Islet precursor cell (in vitro differentiated cells): ENCODE measurements at regions not wholly inside any gene's neighbourhood (a gene's known extent, or its start where the extent isn't known, plus 50 kb on each side); places are given as distances from the start of the nearest gene placed in this dataset.

Experiments
- DNase-seq: peaks from one replicate; pipeline ENCODE4 v3.0.0-alpha.2; 2018

DNA sequence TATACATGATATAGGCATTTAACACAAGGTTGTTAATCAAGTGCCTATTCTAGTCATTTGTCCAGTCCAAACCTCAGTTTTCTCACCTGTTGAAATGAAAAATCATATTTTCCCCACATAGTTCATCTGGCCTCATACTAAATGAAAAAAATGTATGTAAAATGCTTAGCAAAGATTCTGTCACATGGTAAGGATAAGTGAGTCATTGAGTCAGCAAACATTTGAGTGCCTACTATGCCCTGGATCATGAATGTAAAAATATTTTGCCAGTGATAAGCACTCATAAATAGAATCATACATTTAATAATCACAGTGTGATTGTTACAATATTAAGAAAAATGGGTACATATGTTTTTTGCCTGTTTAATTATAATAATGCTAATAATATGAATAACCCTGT lies 181.2 kb upstream of the PAPPA start:
- DNase-seq: no peak

DNA sequence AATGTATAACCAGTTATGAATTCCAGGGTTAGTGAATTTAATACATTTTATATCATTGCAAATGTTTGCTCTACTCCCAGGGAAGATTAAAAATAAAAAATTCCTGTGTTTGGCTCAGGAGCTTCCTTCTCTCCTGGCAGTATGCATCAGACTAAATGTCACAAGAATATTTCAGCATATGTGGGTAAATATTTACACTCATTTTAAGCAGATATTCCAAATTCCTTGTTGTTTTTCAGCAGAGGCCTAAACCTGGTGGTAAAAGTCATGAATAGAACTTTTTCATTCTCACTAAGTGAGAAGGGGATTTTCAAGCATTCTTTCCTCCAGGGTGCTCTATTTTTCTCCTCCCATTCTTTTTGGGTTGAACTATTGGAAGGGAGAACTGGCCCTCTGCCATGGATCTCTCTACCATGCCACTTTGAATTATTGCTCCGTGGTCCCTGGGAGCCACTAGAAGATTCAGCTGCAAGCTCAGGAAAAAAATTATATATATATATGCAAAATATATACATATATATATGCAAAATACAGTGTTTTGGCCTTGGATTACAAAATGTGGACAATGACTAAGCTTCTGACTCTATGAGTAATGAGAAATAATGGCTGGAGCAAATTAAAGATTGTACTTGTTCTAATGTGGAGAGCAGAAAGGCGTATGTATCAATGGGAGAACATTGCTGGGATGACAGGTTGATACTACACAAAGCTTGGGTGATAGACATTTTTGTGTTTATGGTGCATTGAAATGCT lies 180.6 kb upstream of the PAPPA start:
- DNase-seq: no peak

DNA sequence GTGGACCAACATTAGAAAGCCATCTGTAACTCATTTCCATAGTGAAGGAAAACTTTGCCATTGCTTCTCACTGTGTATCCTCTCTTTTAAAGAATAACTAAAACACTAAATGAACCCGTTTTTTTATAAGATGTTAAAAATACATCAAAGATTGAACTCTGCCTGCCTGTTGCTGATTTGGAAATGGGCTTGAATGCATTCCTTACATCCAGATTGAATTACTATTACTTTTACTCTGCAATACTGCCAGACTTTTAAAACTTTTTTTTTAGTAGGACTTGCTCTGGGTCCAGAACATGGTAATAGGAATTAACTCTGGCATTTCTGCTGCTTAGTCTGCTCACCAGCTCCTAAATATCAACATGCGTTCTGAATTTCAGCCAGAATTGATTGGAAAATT lies 176.8 kb upstream of the PAPPA start:
- no peak for DNase-seq

DNA sequence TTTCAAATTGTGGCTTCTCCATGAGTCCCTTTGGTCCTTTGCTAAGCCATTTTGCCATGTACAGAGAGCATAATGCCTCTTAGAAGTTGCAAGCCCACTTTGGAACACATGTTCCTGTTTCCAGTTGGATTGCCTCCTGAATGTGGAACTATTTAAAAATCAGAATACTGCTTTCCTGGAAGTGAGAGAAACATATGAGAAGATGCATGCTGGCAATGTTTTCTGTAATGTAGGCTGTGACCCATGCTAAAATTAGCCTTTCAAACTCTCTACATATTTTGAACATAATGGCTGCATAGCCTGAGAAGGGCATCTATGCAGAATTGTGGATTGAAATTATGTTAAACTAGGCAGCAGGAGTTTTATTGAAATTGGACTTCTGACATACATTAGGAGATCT lies 175.5 kb upstream of the PAPPA start:
- DNase-seq: no peak

DNA sequence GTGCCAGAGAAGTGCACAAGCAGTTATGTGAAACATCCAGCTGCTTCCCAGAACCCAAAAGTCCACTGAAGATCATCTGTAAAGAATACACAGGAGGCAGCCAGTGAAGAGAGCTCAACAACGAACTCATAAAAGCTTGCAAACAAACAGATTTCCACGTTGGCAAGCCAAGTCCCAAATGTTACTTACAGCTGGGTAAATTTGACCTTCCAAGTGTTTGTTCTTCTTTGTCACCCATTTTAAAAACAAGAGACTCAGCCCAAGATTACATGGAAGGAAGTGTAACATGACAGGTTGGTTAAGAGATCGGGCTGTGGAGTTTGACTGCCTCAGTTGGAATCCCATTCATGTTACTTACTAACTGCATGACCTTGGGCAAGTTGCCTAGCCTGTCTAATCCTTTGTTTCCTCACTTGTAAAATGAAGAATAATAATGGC lies 174.9 kb upstream of the PAPPA start:
- DNase-seq: no peak

DNA sequence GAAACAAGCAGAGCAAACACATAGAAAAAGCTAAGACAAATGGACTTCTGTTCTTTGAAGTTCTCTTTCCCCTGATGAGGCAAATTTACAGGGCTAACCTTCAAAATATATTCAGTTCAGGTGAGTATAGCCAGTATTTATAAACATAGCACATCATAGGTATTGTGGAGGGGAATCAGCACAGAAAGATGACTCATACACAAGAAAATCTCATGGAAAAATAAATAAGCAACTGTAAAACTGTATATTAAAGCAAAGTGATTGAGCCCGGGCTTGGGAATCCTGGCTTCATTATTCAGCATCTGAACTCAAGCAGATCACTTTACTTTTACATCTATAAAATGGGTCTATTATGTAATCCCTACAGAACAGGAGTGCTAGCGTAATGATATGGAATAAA lies 173.5 kb upstream of the PAPPA start:
- DNase-seq: no peak

DNA sequence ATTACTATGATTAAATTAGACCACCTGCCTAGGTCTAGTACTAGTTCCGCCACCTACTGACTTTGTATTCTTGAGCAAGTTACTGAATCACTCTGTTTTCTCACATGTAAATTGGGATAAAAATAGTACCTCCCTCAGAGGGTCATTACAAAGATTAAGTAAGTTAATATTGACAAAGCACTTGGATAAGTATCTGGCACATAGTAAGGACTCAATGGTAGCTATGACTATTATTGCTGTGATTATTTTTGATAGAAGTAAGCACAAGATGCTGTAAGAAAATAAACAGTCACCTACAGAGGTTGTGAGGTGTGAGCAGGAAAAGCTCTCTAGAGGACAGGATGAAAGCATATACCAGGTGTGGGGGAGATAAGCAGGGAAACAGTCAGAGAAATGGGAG lies 173.1 kb upstream of the PAPPA start:
- no peak for DNase-seq

DNA sequence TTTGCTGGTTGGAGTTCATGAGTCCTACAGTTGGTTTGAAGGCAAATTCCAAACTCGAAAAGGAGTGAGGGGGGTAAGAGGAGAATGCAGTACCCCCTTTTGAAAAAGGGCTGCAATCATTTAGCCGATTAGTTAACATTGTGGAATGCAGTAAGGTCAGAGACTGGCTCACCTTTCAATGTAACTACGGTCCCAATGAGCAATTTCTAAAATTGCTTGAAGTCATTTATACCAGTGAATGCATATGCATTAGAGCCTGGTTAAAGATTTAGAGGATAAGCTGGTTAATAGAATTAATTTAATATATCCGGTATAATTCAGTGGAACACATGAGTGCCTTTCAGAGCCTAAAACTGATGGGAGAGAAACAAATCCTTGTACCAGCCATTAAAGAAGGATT lies 172.6 kb upstream of the PAPPA start:
- no peak for DNase-seq

DNA sequence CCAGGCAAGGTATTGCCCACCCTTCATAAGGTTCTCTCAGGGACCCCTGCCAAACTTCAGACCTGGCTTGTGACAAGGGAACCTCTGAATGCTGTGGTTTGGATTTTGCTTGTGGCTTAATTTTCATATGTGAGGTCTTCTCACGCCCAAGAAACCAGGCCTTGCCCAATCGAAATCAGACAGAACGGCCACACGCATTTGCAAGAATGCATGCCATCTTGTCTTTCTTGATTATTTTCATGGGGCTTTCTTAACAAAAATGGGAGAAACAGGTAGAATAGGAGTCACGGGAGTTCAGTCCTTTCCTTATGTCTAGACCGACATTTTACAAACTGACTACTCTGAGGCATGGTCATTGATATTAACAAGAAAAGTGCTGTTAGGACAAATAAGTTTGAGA lies 170.2 kb upstream of the PAPPA start:
- no peak for DNase-seq

DNA sequence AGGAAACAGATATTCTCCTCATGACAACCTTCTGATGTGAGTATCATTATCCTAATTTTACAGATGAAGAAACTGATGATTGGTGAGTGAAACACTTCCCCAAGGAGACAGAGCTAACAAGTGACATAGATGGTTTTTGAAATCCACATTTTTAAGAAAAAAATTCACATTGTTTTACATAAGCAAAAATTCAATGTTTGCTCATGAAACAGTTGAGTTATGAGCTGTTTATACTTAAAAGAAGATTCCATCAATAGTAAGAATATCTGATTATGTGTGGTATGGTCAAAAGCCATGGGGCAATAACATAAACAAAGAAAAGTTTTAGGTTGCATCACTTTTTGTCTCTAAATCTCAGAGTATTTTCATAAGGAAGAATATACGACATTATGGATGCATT lies 167.9 kb upstream of the PAPPA start:
- DNase-seq: no peak

DNA sequence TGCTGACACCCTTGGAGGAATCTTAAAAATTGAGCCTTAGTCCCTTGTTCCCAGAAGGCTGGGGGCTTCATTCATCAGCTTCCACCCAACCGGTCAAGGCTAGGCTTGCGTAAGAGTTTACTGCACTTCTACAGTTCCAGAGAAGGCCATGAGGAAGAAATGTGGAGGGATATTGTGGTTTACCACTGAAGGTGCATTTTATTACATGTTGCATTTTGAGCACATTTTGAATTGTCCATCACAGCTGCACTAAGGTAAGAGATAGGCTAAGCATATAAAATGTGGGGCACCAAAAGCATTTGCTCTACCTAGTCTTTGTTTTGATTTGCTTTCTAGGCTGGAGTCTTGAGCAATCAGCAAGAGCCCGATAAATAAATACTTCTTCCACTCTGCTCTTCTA lies 167.1 kb upstream of the PAPPA start:
- DNase-seq: no peak

DNA sequence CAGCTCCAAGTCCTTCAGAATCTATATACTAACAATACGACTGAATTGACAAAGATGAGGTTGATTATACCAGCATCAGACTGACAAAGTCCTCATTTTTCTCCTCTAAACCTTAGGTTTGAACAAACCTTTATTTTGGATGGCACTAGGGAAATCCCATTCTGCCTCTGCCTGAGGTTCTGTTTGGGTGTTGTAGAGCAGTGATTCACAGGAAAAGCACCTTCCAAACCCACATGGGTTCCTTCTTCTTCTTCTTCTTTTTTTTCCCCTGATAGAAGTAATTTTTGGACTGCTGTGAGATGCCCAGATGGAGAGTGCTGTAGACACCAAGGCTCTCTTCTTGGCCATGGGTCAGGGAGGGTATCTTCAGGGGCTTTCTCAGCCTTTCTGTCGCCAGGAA lies 164.9 kb upstream of the PAPPA start:
- no peak for DNase-seq

DNA sequence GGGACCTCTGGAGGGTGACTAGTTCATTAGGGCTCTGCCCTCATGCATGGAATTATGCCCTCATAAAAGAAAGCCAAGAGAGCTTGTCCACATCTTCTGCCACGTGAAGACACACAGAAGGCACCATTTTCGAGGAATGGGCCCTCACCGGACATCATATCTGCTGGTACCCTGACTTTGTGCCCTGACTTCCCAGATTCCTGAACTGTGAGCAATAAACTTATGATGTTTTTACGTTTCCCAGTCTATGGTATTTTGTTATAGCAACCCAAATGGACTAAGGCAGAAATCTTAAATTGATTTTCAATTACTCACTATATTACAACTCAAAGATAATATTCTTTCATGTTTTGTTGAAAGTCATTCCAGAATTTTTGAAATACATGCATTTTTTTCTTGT lies 163.8 kb upstream of the PAPPA start:
- no peak for DNase-seq

DNA sequence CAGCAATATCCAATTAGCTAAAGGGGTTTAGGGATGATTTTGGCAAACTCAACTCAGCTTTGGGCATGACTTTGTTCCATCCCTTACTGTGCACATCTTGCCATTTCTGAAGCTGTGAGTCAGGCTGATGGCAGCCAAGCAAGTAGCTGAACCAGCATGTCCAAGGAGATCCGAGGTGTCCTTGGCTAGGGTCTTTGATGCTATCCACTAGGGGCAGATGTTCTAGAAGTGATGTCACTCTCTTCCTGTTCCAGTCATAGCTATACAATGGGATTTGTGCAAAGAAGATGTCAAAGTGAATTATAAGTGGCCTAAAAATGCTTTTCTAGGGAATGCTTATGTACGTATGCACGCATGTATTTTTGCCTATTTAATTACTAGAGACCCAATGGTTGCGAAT lies 160.8 kb upstream of the PAPPA start:
- DNase-seq: peak; percentile 76

DNA sequence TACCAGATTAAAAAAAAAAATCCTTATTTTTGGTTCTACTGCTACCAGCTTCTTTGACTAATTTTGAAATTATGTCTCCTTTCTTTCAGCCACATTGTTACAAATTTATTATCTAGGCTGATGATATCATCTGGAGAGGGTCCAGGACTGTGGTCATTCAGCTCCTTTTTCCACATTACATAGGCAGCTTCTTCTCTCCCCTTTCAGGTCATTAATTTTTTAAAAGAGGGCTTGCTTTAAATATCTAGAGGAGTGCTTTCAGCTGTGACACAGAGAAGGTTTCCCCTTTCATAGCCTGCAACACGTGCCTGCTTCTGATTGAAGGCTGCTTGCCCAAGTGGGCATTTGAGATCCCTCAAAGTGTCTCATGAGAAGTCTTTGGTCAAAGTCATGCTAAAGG lies 155.7 kb upstream of the PAPPA start:
- no peak for DNase-seq

DNA sequence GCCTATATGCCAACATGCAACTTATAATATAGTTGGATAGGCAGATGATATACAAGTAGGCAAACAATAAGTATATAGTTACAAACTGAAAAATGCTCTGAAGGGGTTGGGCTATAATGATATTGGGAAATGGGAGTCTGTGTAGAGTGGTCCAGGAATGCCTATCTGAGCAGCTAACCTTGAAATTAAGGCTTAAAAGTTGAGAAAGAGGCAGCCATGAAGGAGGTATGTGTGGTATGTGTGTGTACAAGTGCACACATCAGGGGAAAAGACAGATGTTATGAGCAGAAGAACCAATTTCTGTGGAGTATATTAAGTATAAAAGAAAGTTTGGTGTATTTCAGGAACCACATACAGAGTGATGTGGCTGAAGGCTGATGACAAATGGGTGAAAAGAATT lies 154.9 kb upstream of the PAPPA start:
- no peak for DNase-seq

DNA sequence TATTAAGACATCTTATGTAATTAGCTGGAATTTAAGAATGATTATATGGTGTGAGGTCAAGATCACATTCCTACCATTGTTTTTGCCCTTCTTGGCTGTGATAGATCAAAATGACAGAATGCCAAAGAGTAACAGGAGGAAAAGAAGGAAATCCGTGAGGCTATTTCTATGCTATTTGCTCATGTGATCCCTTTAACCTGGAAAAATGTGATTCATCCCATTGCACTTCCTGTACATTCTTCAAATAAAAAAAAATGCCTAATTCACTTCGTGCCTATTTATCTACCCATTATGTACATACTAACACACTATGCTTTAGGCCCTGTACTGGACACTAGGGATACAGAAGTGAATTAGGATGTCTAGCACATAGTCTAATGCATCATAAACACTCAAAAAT lies 154.1 kb upstream of the PAPPA start:
- DNase-seq: no peak

DNA sequence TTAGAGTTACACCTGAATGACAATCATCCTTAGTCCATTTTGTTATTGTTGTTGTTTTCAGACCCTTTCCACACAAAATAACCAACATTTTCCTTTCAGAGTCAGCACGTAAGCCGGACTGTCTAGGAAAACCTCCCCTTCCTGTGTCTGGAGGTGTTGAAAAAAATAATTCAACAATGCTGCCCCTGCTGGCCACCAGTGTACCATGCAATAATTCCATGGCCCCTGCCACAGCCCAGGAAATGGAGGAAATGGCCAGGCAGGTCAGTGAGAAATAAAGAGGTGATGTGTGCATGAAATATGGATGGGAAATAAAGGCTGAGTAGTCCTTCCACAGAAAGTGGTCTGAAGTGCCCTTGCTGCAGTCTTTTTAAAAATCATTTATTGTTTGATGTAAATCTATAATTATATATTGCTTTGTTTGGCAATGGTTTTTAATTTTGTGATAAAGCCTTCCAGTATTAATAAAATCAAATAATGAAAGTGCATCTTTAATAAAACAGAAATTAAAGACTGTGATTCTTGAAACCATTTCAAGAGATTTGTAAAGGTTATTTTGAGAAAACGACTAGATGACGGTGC lies 152.8 kb upstream of the PAPPA start:
- DNase-seq: peak; percentile 54

DNA sequence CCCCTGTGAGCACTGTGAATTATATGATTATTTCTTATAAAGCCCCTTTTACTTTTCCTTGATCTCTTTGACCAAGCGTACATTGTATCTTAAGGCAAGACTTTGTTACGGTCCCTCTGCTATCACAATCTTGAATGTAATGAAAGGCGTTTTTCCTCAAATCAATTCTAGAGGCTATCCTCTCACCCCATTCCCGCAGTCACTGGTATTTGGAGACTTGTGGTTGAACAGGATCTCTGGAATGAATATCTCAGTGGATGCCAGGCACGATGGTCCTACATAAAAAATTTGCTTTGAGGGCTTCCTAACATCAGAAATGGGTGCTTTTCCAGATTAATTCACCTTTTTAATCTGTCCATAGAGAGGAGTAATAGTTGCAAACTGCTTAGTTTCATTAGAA lies 151.4 kb upstream of the PAPPA start:
- no peak for DNase-seq

DNA sequence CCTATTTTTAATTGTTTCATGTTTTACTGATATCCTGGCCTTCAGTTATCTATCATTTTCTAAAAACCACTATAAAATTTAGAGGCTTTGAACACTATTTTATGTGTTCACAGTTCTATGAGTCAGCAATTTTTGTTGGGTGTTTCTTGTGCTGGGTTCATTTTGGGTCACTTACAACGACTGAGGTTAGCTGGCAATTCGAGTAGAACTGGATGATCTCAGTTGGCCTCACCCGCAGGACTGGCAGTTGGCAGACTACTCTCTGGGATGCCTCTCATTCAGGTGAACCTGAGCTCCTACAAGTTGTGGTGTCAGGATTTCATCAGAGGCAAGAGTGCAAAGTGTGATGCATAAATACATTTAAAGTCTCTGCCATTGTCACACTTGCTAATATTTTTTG lies 151.0 kb upstream of the PAPPA start:
- no peak for DNase-seq

DNA sequence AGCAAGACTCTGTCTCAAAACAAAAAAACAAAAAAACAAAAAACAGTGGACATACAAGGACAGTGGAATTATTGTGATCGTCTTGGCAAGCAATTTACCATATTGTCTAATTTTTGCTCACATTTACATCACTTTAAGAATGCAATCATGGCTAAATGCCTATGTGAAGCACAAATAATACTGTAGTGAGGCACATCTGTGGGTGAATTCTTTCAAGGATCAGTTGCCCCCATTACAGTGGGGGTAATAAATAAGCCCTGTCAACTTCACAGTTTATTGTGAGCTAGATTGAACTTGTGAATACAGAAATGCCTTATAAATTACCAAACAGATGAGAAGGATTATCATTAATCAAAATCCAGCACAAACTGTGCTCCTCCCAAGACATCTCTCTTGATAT lies 150.2 kb upstream of the PAPPA start:
- DNase-seq: no peak

DNA sequence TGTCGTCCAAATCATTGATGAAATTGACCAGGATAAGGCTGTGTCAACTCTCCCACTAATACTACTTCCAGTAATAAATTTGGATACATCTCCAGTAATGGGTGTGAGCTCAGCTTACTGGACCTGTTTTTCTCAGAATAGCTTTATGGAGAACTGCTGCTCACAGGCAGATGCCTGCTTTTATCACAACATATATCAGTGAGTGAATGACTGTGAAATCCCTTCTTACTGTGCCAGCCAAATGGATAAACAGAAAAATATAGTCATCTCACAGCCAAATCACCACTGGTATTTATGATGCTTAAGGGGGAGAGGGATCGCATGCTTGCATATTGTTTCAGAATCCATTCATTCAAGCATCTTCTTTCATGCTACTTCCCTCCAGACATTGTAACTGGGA lies 148.4 kb upstream of the PAPPA start:
- no peak for DNase-seq

DNA sequence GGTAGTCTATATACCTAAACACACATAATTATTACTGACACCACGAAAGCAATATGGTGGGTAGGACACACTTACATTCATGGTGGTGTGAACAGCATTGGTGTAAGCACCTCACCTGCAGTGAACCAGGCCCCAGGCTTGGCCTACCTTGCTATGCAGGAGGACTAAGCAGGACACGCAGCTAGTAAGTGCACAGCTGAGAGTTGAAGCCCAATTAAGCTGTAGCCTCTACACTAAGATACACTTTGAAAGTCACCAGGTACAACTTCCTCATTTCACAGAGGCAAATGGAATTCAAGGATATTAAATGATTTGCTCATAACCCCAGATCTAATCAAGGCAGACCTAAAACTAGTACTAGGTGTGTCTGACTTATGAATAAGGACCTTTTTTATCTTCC lies 145.8 kb upstream of the PAPPA start:
- DNase-seq: no peak

DNA sequence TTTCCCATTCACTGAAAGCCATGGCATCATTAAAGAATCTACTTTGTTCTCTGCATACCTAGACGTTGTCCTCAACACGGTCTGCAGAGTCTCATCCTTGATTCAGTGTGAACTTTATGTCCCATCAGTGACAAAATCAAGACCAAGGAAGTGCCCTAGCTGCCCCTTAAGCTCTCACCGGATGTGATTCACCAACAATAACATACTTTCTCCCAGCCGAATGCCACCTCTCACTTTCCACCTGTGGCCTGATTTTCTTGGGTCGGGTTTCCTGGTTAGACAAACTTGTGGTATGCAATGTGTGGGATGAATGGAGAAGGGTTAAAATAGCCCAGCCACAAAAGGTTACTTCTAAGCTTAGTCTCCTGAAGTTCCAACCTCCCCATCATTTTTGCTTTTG lies 145.3 kb upstream of the PAPPA start:
- DNase-seq: no peak

DNA sequence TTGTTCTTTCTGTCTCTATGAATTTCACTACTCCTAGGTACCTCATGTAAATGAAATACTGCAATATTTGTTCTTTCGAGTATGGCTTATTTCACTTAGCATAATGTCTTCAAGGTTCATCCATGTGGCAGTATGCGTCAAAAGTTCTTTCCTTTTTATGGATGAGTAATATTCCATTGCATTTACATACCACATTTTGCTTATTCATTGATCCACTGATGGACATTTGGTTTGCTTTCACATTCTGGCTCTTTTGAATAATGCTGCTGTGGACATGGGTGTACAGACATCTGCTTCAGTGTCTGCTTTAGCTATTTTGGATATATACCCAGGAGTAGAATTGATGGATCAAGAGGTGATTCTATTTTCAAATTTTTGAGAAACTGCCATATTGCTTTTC lies 144.2 kb upstream of the PAPPA start:
- no peak for DNase-seq
